Coronary artery (tissue), 2 donors: ENCODE measurements at regions not wholly inside any gene's neighbourhood (a gene's known extent, or its start where the extent isn't known, plus 50 kb on each side); places are given as distances from the start of the nearest gene placed in this dataset.

Experiments used
- DNase-seq: peaks from one replicate; pipeline ENCODE4 v3.0.0-alpha.2; 2017; ENCODE audit warnings: low spot score
- H3K27ac ChIP-seq, 2 donors: fragments of 200-600 bp; sonication (generic); one replicate each; pipeline ENCODE4 v1.5.1; 2016 to 2019
- H3K4me3 ChIP-seq: fragments of 200-600 bp; sonication (generic); 2 replicates; pipeline ENCODE4 v1.5.1; 2016; ENCODE audit warnings: mild to moderate bottlenecking, moderate library complexity
- CTCF ChIP-seq: fragments of 200-600 bp; sonication (generic); IDR thresholded peaks from one replicate; pipeline ENCODE4 v1.5.1; 2019; ENCODE audit warnings: antibody characterized with exemption

- Histone ChIP-seq H3K4me3 (no peak overlapping the region), H3K27ac (no peak overlapping the region)
- DNase-seq: no peak
- TF ChIP-seq CTCF: no peak
These were observed 133.1 kb downstream of the LRIG3 start for GRCh38 chr12:58787021-58787760.

- DNase-seq: no peak
- TF ChIP-seq CTCF: no peak
- Histone ChIP-seq H3K27ac (no peak overlapping the region), H3K4me3 (no peak overlapping the region)
These were observed 125.4 kb downstream of the LRIG3 start for GRCh38 chr12:58794859-58795258.

- TF ChIP-seq CTCF: no peak
These were observed 124.5 kb downstream of the LRIG3 start for GRCh38 chr12:58795825-58796224.

GRCh38 chr12:58801986-58802385 is 118.3 kb downstream of the LRIG3 start:
- H3K4me3 ChIP-seq: no peak overlapping the region
- TF ChIP-seq CTCF: no peak
- DNase-seq: no peak

More at GRCh38 chr12:58795825-58796224, 124.5 kb downstream of the LRIG3 start:
- Histone ChIP-seq H3K27ac (no peak overlapping the region), H3K4me3 (no peak overlapping the region)
- no peak for DNase-seq

GRCh38 chr12:58803908-58804307 is 116.4 kb downstream of the LRIG3 start:
- H3K4me3 ChIP-seq: no peak overlapping the region
- DNase-seq: no peak
- TF ChIP-seq CTCF: no peak
- no peak overlapping the region for H3K27ac ChIP-seq

More at GRCh38 chr12:58801986-58802385, 118.3 kb downstream of the LRIG3 start:
- H3K27ac ChIP-seq: no peak overlapping the region

GRCh38 chr12:58804749-58805148 is 115.6 kb downstream of the LRIG3 start:
- no peak for DNase-seq
- no peak for TF ChIP-seq CTCF
- H3K4me3 ChIP-seq: no peak overlapping the region
- no peak overlapping the region for H3K27ac ChIP-seq

GRCh38 chr12:58809064-58809607 is 111.2 kb downstream of the LRIG3 start:
- TF ChIP-seq CTCF: no peak
- no peak overlapping the region for H3K27ac ChIP-seq
- H3K4me3 ChIP-seq: no peak overlapping the region
- no peak for DNase-seq
